ENCODE measurements at regions not wholly inside any gene's neighbourhood (a gene's known extent, or its start where the extent isn't known, plus 50 kb on each side); places are given as distances from the start of the nearest gene placed in this dataset.
"Not testable (repeated sequence)": the region's sequence is repeated elsewhere in the genome, so short reads cannot be mapped to it uniquely, and the experiment has no call there.

DNA sequence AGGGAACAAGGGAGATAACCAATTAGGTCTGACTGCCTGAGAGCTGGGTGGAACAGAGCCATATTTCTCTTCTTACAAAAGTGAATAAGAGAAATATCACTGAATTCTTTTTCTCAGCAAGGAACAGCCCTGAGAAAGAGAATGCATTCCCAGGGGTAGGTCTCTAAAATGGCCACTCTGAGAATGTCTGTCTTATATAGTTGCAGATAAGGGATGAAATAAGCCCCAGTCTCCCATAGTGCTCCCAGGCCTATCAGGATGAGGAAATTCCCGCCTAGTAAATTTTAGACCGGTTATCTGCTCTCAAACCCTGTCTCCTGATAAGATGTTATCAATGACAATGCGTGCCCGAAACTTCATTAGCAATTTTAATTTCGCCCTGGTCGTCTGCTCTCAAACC, 67.3 kb upstream of the WDFY3 start:
- TF ChIP-seq POLR2A (IDR thresholded peaks at IDR 0.05; ENCODE audit: low read depth, low read length); POLR2AphosphoS5 (IDR thresholded peaks at IDR 0.05; ENCODE audit: low read depth, low read length); PAX5 (IDR thresholded peaks at IDR 0.05; ENCODE audit: insufficient read depth, low read length, severe bottlenecking); TAF1 (IDR thresholded peaks at IDR 0.05; ENCODE audit: low read depth, low read length); POU2F2 (IDR thresholded peaks at IDR 0.05; ENCODE audit: low read depth, low read length); SPI1 (IDR thresholded peaks at IDR 0.05; ENCODE audit: low read depth, low read length): not testable (repeated sequence)

Measured in GM12891 (cell line).